Hematopoietic multipotent progenitor cell treated with erythropoietin and hydrocortisone succinate and interleukin-3 and kit ligand, for 15 days (in vitro differentiated cells): ENCODE measurements at regions not wholly inside any gene's neighbourhood (a gene's known extent, or its start where the extent isn't known, plus 50 kb on each side); places are given as distances from the start of the nearest gene placed in this dataset.

Source experiments
- DNase-seq: peaks from one replicate; pipeline ENCODE4 v3.0.0-alpha.2; 2015; ENCODE audit warnings: low spot score

- no peak for DNase-seq
These were observed 672.4 kb upstream of the GRAMD2B start for GRCh38 chr5:125750861-125751186.

DNA sequence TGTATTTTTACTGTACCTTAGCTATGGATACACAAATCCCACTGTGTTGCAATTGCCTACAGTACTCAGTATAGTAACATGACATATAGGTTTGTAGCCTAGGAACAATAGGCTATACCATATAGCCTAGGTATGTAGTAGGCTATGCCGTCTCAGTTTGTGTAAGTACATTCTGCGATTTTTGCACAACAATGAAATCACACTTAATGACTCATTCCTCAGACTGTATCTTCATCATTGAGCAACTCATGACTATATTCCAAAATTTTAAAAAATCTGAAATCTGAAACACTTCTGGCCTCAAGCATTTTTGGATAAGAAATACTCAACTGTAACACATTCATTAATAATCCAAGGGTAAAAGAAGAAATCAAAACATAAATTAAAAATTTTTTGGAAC, 666.8 kb upstream of the GRAMD2B start:
- no peak for DNase-seq

DNA sequence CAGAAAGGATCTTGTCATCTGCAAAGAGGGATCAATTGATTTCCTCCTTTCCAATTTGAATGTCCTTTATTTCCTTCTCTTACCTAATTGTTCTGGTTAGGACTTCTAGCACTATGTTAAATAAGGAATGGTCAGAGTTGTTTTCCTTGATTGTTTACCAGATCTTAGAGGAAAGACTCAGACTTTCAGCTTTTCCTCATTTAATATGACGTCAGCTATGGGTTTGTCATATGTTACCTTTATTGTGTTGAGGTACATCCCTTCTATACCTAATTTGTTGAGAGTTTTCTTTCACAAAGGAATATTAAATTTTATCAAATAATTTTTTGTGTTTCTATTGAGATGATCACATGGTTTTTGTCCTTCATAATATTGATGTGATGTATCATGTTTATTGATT, 656.5 kb upstream of the GRAMD2B start:
- no peak for DNase-seq

GRCh38 chr5:125775896-125776295, 647.3 kb upstream of the GRAMD2B start:
- DNase-seq: no peak

DNA sequence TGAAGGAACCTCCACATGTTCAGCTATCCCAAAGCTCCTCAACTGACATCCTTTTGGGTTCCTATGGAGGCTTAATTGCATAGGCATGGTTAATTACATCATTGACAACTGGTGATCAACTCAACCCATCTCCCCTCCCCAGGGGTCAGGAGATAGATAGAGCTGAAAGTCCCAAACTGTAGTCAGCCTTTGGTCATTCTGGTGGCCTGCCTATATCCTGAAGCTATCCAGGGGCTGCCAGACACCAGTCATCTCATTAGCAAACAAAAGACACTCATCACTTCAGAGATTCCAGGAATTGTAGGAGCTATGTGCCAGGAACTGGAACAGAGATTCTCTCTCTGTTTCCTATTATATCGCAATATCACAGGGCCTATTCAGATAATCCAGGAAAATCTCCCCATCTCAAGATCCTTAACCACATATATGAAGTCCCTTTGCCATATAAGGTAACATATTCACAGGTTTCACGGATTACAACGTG, 646.5 kb upstream of the GRAMD2B start:
- no peak for DNase-seq

DNA sequence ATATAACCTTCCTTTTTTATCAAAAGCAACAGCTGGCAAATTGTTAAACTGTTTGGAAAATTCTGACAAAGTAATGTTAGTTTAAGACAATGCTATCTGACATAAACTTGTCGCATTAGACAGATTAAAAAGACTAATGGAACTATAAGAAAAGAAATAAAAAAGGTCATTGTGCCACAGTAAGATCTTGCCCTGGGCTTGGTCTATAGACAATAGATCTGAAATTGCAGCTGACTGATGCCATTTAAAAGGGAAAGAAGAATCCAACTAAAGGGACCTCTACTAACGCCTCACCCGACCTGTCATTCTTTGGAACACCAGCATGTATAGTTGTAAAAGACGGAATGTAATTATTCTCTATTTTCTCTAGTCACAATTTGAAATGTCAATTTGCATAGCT, 644.4 kb upstream of the GRAMD2B start:
- no peak for DNase-seq

DNA sequence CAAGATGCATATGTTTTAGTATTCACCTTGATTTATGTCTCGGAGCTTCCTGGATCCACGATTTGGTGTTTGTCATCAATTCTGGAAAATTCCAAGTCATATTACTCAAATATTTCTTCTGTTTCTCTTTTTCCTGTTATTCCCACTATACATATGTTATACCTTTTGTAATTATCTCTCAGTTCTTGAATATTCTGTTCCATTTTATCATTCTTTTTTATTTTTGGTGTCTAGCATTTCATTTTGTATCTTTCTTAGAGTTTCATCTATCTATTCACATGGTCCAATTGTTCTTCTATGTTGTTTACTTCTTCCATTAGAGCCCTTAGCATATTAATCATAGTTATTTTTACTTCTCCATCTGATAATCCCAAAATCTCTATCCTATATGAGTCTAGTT, 637.8 kb upstream of the GRAMD2B start:
- DNase-seq: no peak

DNA sequence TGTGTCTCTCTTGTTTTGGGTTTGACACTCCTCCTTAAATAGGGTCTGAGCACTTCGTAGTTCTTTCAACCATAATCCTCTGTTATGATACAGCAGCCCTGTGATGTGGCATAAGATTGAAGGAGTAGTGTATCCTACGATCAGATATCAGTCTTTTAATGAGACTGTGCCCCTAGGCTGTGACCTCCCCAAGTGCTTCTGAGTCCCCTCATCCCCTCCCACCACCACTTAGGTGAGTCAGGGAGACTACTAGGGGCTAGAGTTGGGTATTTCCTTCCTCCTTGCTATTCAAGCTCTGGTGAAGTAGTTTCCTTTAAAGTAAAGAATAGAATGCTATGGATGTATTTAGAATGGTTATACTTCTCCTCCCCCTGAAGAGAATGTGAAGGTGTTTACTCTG, 637.2 kb upstream of the GRAMD2B start:
- no peak for DNase-seq

- no peak for DNase-seq
These were observed 629.7 kb upstream of the GRAMD2B start for GRCh38 chr5:125793470-125793869.

DNA sequence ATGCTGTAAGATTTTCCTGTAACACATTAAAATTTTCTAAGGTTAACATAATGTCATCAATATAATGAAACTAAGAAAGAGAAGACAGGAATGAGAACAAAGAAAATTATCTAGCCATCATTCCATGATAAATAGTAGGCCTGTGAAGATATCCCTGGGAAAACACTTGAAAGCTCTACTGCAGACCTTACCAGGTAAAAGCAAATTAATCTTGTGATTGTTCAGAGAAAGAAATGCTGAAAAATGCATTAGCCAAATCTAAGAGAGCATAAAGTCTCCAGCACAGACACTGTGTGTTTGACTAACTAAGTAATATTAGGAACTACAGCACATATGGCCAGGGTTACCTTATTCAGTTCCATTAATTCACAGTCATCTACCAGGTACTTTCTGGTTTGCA, 628.3 kb upstream of the GRAMD2B start:
- DNase-seq: no peak

GRCh38 chr5:125798307-125798706, 624.9 kb upstream of the GRAMD2B start:
- DNase-seq: no peak

DNA sequence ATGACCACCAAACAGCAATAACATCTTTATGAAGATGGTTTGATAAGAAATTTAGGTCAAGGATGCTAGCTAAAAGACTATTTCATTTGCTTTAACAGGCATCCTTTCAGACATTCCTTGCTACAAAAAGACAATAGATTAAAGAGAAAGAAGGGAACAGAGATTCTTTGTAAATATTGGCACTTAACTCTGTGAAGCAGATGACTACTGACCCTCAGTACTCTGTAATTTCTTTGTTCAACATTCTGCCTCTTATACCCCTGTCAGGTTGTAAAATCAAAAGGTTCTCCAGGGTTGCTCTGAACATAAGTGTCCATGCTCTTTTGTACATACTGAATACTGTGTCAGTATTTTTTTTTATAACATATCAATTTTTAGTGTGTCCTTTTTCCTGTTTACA, 610.6 kb upstream of the GRAMD2B start:
- no peak for DNase-seq

GRCh38 chr5:125813221-125813974, 609.8 kb upstream of the GRAMD2B start:
- no peak for DNase-seq

- DNase-seq: no peak
These were observed 609.1 kb upstream of the GRAMD2B start for GRCh38 chr5:125814119-125814518.

DNA sequence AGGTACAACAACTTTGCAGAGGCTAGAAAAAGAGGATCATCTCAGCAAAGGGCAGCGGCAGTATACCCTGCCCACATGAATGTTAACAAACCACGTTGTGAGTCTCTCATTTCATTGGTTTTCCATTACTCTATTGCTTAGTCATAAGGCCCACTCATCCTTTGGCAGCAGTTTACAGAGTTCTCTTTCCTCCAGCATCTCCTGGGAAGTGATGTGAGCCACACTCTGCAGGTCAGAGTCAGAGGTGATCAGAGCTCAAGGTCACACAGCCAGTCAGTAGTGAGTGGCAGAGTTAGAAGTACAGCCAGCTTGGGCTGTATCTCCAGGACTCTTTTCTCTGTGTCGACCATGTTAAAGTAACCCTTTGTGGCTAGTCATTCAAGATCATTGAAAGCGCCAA, 599.6 kb upstream of the GRAMD2B start:
- DNase-seq: no peak

DNA sequence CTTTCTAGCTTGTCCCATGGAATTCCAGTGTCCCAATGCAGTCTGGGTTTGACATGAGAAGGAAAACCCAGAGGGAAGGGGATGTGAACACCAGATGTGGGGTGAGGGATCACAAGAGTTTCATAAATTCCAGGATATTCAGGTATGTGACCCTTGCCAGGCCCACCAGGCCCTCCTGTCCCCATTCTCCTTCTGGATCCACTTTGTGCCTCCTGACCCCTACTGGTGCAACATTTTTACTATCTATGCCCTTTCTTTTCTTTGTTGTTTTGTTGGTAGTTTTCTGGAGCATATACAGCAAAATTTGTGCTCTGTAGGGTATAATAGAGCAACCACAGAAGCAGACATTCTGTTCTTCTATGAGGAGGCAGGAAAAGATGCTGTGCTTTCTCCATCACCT, 597.0 kb upstream of the GRAMD2B start:
- no peak for DNase-seq

DNA sequence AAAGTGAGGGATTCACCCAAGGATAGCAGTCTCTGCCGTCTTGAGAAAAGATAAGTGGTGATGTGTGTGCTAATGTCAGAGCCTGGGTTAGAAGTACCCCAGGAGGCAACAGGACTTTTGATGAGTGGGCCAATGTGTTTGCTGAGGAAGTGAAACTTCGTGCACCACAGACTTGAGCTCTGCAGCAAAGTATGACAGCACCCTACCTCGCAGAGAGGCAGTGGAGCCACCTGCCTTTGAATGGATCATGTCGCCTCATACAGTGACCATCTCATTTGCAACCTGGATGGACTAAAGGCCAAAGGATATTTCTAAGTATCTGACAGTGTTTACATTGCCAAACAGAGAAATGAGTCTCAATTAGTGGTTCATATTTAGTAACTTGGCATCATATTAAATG, 593.9 kb upstream of the GRAMD2B start:
- DNase-seq: no peak

DNA sequence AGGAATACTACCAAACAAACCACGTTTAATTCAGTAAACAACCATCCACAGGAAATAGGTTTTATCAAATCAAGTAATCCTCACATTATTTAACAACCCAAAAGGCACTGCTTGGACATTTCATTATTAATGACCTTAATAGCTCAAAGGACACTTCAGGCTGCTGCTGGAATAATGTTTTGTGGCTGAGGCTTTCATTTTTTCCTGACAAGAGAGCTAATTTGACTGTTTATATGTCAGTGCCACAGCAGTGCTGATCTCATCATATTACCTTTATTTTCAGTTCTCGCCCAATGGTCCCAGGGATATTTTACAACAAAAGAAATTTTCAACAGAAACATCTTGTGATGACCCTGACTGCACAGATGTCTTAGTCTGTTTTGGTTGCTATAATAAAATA, 589.8 kb upstream of the GRAMD2B start:
- DNase-seq: no peak

DNA sequence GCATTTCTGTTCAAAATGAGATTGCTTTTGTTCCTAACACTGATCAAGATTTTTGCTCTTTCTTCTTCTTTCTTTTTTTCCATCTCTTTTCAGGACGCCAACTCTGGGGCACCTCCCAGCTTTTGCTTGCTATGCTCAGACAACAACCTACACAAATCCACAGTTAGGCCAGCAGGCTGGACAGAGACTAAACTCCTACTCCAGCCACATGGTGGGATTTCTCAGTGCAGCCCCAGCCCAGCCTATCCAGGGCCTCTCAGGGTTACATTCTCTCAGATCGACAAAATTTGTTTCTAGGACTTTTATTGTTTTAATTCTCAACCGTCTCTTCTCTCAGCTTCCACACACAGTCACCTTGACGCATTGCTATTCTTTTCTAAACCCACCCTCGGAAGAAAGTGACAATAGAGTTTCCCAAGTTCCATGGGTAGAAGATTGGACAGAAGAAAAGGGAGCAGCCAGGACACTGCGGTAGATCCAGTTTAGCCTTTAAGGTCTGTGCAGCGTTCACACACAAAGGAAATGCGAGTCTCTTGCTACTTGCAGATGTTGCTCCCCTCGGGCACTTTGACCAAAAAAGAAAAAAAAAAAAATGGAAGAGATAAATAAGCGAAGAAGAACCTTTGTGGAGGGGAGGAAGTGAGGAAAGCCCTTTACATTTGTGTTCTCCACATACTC, 588.6 kb upstream of the GRAMD2B start:
- no peak for DNase-seq

DNA sequence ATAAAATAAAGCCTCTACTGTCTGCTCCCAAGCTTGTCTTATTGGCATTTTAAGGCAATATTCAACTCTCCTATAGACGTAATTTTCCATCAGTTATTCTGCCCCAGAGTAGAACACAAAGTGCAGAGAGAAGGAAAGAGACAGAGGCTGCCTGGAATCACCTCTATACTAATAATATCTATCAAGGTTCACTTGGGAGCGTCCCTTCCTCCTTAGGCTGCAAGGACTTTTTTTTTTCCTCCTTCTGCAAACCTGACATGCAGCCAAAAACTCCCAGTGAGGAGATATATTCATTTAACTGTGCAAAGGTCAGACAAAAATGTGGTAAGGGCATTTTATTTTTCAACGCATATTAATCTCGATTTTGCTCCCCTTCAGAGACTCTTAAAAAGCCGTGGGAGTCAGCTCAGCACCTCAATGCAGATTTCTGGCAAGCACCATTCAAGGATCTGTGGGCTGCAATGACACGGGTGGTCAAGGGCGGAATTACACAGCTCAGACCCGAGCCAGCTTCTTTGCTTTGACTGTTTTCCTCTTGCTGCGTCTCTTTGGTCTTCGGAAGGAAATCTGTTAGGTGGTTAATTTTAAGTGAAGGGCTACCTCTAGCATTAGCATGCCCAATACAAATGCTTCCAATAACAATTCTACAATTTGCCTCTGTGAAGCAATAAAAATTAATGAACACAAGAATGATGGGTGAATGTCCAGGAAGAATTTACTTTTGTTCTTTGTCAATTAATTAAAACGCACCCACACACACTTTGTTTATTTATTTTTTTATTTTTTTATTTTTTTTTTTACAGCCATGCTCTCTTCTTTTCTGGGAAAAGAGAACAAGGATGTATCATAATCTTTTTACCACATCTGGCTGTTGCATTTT, 587.7 kb upstream of the GRAMD2B start:
- no peak for DNase-seq

DNA sequence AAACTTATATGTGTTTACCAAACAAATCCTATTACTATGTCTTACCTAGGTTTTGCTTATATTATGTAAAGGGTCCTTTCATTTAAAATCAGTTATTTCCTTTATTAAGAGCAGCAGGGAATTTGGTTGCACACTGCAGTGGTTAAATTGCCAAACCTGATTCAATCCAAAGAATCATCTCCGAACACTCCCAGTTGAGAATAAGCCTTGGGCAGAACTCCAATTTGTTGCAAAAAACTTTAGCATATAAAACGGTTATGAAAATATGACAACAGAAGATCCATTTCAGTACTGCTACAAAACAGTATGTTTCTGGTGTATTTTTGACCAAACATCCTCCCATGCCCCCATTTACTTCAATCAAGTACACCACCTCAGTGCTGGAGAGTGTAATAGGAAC, 587.0 kb upstream of the GRAMD2B start:
- no peak for DNase-seq

DNA sequence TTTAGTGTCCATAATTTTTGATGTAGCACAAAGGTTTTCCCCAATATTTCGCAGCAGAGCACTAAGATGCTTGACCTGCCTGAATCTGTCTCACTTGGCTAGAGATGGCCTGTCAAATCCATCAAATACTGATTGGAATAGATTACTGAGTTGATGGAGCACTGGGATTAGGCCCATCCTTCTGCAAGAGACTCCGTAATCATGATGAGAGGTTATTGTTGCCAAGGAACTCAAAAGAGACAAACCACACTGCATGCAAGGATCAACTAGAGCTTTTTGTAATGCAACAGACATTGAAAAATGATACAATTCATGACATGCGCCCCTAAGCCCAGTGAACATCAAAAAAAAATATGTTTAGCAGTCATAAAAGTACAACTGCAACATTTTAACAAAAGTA, 585.3 kb upstream of the GRAMD2B start:
- no peak for DNase-seq

DNA sequence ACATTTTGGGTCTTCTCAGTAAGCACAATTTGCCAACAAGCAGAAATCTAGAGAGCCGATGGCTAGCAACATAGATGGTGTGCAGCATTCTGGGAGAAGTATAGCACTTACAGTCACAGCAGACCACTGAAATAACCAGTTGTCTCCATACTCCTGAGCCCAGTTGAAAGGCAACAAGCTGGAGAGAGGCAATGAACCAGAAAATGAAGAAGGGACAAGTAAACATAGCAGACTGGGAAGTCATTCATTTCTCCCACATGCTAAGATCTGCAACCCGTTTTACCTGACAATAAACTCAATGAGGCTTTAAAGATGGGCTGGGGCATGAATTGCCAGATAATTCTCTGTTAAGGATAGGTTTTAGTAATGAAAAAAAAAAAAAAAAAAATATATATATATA, 575.6 kb upstream of the GRAMD2B start:
- DNase-seq: no peak
